HepG2 (cell line): ENCODE measurements at regions not wholly inside any gene's neighbourhood (a gene's known extent, or its start where the extent isn't known, plus 50 kb on each side); places are given as distances from the start of the nearest gene placed in this dataset.

Experiments
- ATAC-seq: fragments of 200-7000 bp; cut with Tn5 transposase; 3 replicates; pipeline ENCODE4 v1.9.1; 2020; ENCODE audit warnings: mild to moderate bottlenecking, moderate library complexity
- BruUV-seq: library from RNA; stranded (reverse); fragments of 400-500 nt; replicated peaks from 2 replicates; lab custom pipeline; 2021; lab: Mats Ljungman, UMichigan
- CTCF ChIA-PET: fragments of 300-600 bp; formaldehyde crosslinking; extraction: SDS; loops from one replicate; lab custom pipeline; 2021; ENCODE audit warnings: low total read pairs, inconsistent platforms, low intra/inter-chr PET ratio; lab: Yijun Ruan, JAX
- POLR2A ChIA-PET: fragments of 350-600 bp; sonication (Branson Sonifier 250); formaldehyde crosslinking; loops from one replicate; lab custom pipeline; 2020; ENCODE audit warnings: antibody characterized with exemption, inconsistent platforms; lab: Yijun Ruan, JAX
- DNase-seq: peaks from one replicate; pipeline ENCODE4 v3.0.0-alpha.2; 2015; ENCODE audit warnings: low spot score
- FAIRE-seq: peaks from 3 replicates; lab custom pipeline; 2011; peaks lifted over from hg19 to GRCh38; lab: Jason Lieb, UNC
- H2AFZ ChIP-seq: one replicate; pipeline ENCODE4 v1.6.1; 2011; ENCODE audit warnings: low read length, inconsistent platforms
- H3K27ac ChIP-seq: fragments of 300-600 bp; 3 replicates; pipeline ENCODE4 v1.8.0; 2011; ENCODE audit warnings: mixed run types, mild to moderate bottlenecking, mixed read lengths, low read length, inconsistent platforms; ENCODE audit not compliant: insufficient read depth; ENCODE audit errors: extremely low read length
- H3K27me3 ChIP-seq, 2 experiments: fragments of 200-600 bp in 1 of 2; 2 replicates in 1 of 2; 3 replicates in 1 of 2; pipeline versions ENCODE4 v1.6.0 to v1.8.0; 2011; ENCODE audit warnings: low read length in 2 of 2, mild to moderate bottlenecking in 2 of 2, moderate library complexity in 2 of 2, inconsistent platforms in 1 of 2; ENCODE audit not compliant: insufficient read depth in 2 of 2, control insufficient read depth in 1 of 2
- H3K36me3 ChIP-seq, 2 experiments: fragments of 200-600 bp in 1 of 2; replicated peaks in 1 of 2; 2 replicates in 1 of 2; 3 replicates in 1 of 2; pipeline versions ENCODE4 v1.5.1 to v1.8.0; 2011; ENCODE audit warnings: low read length in 2 of 2, inconsistent platforms in 1 of 2; ENCODE audit not compliant: insufficient read depth in 2 of 2, control insufficient read depth in 1 of 2
- H3K4me1 ChIP-seq: 2 replicates; pipeline ENCODE4 v1.5.1; 2012; ENCODE audit warnings: low read length, inconsistent platforms; ENCODE audit not compliant: insufficient read depth
- H3K4me2 ChIP-seq: 2 replicates; pipeline ENCODE4 v1.6.0; 2011; ENCODE audit warnings: low read depth, low read length, inconsistent platforms
- H3K4me3 ChIP-seq, 3 experiments: fragments of 200-600 bp in 1 of 3; sonication (generic), shearing (Covaris generic) in 1 of 3; replicated peaks in 1 of 3; 2 replicates each; pipeline ENCODE4 v1.5.1; 2011 to 2016; ENCODE audit warnings: low read length in 3 of 3, inconsistent platforms in 2 of 3, low read depth in 2 of 3, mild to moderate bottlenecking in 2 of 3, control low read depth in 1 of 3, mixed read lengths in 1 of 3; ENCODE audit not compliant: insufficient read depth in 1 of 3
- H3K79me2 ChIP-seq: one replicate; pipeline ENCODE4 v1.6.1; 2011; ENCODE audit warnings: low read length, inconsistent platforms; ENCODE audit not compliant: insufficient read depth
- H3K9ac ChIP-seq: 2 replicates; pipeline ENCODE4 v1.6.0; 2011; ENCODE audit warnings: mild to moderate bottlenecking, low read depth, low read length, inconsistent platforms; ENCODE audit not compliant: insufficient read depth
- H3K9me3 ChIP-seq: 2 replicates; pipeline ENCODE4 v1.5.1; 2012; ENCODE audit warnings: mild to moderate bottlenecking, low read length
- H4K20me1 ChIP-seq: 2 replicates; pipeline ENCODE4 v1.6.0; 2011; ENCODE audit warnings: inconsistent platforms, mild to moderate bottlenecking, low read length, moderate library complexity; ENCODE audit not compliant: insufficient read depth
- BORCS8-MEF2B ChIP-seq: sonication (generic); formaldehyde crosslinking; IDR thresholded peaks from 2 replicates; pipeline ENCODE4 v1.8.0; 2022; ENCODE audit warnings: mild to moderate bottlenecking, missing genetic modification reagents
- HMG20B ChIP-seq: conservative IDR thresholded peaks from 2 replicates; pipeline ENCODE4 v1.6.1; 2016; ENCODE audit warnings: missing genetic modification reagents, missing compliant biosample characterization
- HMGA1 ChIP-seq: sonication (generic); formaldehyde crosslinking; conservative IDR thresholded peaks from 2 replicates; pipeline ENCODE4 v1.4.0; 2020; ENCODE audit warnings: missing genetic modification reagents
- HNF4G ChIP-seq, 2 experiments: sonication (generic) in 1 of 2; formaldehyde crosslinking in 1 of 2; IDR thresholded peaks; 2 replicates each; pipeline versions ENCODE4 v1.4.0 to v1.6.1; 2011 to 2020; ENCODE audit warnings: borderline replicate concordance in 2 of 2, low read depth in 2 of 2, mild to moderate bottlenecking in 2 of 2, low read length in 1 of 2, missing genetic modification reagents in 1 of 2, moderate library complexity in 1 of 2
- HNRNPL ChIP-seq: fragments of 200-400 bp; formaldehyde crosslinking; IDR thresholded peaks from 2 replicates; pipeline ENCODE4 v1.6.1; 2017; ENCODE audit warnings: mild to moderate bottlenecking, low read depth, low read length
- NCOA2 ChIP-seq: sonication (generic); formaldehyde crosslinking; IDR thresholded peaks from 2 replicates; pipeline ENCODE4 v1.8.0; 2022; ENCODE audit warnings: inconsistent platforms
- NCOA5 ChIP-seq: sonication (generic); formaldehyde crosslinking; IDR thresholded peaks from 2 replicates; pipeline ENCODE4 v1.4.0; 2020; ENCODE audit warnings: missing genetic modification reagents
- PAWR ChIP-seq: sonication (generic); formaldehyde crosslinking; IDR thresholded peaks from 2 replicates; pipeline ENCODE4 v1.4.0; 2020; ENCODE audit warnings: missing genetic modification reagents, mild to moderate bottlenecking, borderline replicate concordance
- POLR2A ChIP-seq, 2 experiments: IDR thresholded peaks; 2 replicates each; pipeline ENCODE4 v1.6.1; 2011; ENCODE audit warnings: low read depth in 2 of 2, low read length in 2 of 2, mild to moderate bottlenecking in 1 of 2, moderate library complexity in 1 of 2; ENCODE audit not compliant: insufficient read depth in 1 of 2
- RFX3 ChIP-seq: IDR thresholded peaks from 2 replicates; pipeline ENCODE4 v1.6.1; 2016; ENCODE audit warnings: missing biosample characterization, missing genetic modification reagents
- SAP130 ChIP-seq: IDR thresholded peaks from 2 replicates; pipeline ENCODE4 v1.6.1; 2016; ENCODE audit warnings: low read depth
- SMYD3 ChIP-seq: sonication (generic); formaldehyde crosslinking; IDR thresholded peaks from 2 replicates; pipeline ENCODE4 v1.8.1; 2023; ENCODE audit warnings: mild to moderate bottlenecking, missing genetic modification reagents
- TEAD3 ChIP-seq: optimal IDR thresholded peaks from 2 replicates; pipeline ENCODE3; 2016; ENCODE audit warnings: borderline replicate concordance
- ZBTB14 ChIP-seq: sonication (generic); formaldehyde crosslinking; IDR thresholded peaks from 2 replicates; pipeline ENCODE4 v1.4.0; 2020; ENCODE audit warnings: missing genetic modification reagents
- ZNF562 ChIP-seq: sonication (generic); formaldehyde crosslinking; IDR thresholded peaks from 2 replicates; pipeline ENCODE4 v1.8.0; 2022; ENCODE audit warnings: missing genetic modification reagents, borderline replicate concordance
- ZNF775 ChIP-seq: sonication (generic); formaldehyde crosslinking; IDR thresholded peaks from 2 replicates; pipeline ENCODE4 v1.4.0; 2020; ENCODE audit warnings: missing genetic modification reagents, mild to moderate bottlenecking, moderate library complexity, borderline replicate concordance
- ZNF776 ChIP-seq: sonication (generic); formaldehyde crosslinking; IDR thresholded peaks from 2 replicates; pipeline ENCODE4 v1.4.0; 2020; ENCODE audit warnings: mild to moderate bottlenecking, missing genetic modification reagents
- ZSCAN21 ChIP-seq: sonication (generic); formaldehyde crosslinking; IDR thresholded peaks from 2 replicates; pipeline ENCODE4 v1.8.0; 2022; ENCODE audit warnings: mild to moderate bottlenecking, missing genetic modification reagents, moderate library complexity, borderline replicate concordance
- WGBS: methylation state at CpG from one replicate; pipeline ENCODE4 v1.1.6; 2017; ENCODE audit warnings: low lambda C conversion rate; 5-methylcytosine and 5-hydroxymethylcytosine counted together
- in situ Hi-C: cut with HindIII; loops from 2 replicates; pipeline ENCODE4 v1.10.0; 2017; ENCODE audit warnings: low pct_unique_long_range_greater_than_20kb; ENCODE audit not compliant: extremely low pct_ligation_motif_present
- intact Hi-C: fragments of 100-400 bp; cut with micrococcal nuclease; formaldehyde crosslinking; loops from one replicate; pipeline ENCODE4 v1.10.0; 2022; ENCODE audit not compliant: unreplicated experiment
- TF ChIP-seq, protein P1 (sequence below): sonication (generic); formaldehyde crosslinking; IDR thresholded peaks from 2 replicates; pipeline ENCODE4 v1.5.1; 2020; ENCODE audit warnings: mild to moderate bottlenecking, moderate library complexity, missing genetic modification reagents

DNA sequence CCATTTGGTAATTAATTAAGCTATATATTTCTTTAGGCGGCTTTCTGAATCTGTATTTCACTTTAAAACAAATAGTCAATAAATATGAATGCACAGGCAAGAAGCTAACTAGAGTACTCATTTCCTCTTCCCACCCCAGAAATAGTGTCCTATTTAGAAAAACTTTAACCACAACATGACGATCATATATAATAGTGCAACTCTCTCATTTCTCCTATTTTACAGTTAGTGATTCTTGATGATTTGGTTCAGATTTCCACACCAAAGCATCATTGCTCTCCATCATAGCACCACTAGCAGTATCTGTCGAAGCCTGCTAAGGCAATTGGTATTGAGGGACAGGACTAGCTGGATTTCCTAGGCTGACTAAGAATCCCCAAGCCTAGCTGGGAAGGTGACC lies 184.0 kb upstream of the GALNTL6 start:
- no peaks in the 10 kb centered on the region for H3K9me3 ChIP-seq
- no peak for DNase-seq
- H3K9ac ChIP-seq, result no peak overlapping the region
- no peaks in the 10 kb centered on the region for H4K20me1 ChIP-seq
- WGBS, result 17% methylated on average over 3 of the region's 3 CpGs
- no peak overlapping the region for H3K4me2 ChIP-seq
- intact Hi-C loops (no loop called here), in situ Hi-C loops (no loop called here)
- H3K36me3 ChIP-seq, result no peaks in the 10 kb centered on the region
- ChIA-PET CTCF (no interaction called here), POLR2A (no interaction called here)
- no peak overlapping the region for H2AFZ ChIP-seq
- H3K27me3 ChIP-seq, result no peaks in the 10 kb centered on the region
- no peak overlapping the region for H3K27ac ChIP-seq
- no peak for FAIRE-seq
- no peak overlapping the region for H3K4me3 ChIP-seq
- no peaks in the 10 kb centered on the region for H3K4me1 ChIP-seq
- H3K79me2 ChIP-seq, result no peaks in the 10 kb centered on the region
- no peak for ATAC-seq
- TF ChIP-seq, protein P1, sequence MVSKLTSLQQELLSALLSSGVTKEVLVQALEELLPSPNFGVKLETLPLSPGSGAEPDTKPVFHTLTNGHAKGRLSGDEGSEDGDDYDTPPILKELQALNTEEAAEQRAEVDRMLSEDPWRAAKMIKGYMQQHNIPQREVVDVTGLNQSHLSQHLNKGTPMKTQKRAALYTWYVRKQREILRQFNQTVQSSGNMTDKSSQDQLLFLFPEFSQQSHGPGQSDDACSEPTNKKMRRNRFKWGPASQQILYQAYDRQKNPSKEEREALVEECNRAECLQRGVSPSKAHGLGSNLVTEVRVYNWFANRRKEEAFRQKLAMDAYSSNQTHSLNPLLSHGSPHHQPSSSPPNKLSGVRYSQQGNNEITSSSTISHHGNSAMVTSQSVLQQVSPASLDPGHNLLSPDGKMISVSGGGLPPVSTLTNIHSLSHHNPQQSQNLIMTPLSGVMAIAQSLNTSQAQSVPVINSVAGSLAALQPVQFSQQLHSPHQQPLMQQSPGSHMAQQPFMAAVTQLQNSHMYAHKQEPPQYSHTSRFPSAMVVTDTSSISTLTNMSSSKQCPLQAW (CRISPR knock-in tag), result no peak
- TF ChIP-seq ZNF776 (CRISPR knock-in tag), result no peak
- TF ChIP-seq POLR2A (IDR thresholded peaks at IDR 0.05; ENCODE audit: insufficient read depth in 1 of 2, low read depth in 2 of 2, low read length in 2 of 2), result no peak
- no peak for TF ChIP-seq NCOA2
- no peak for TF ChIP-seq SAP130 (CRISPR knock-in tag)
- no peak for TF ChIP-seq ZNF562 (CRISPR knock-in tag)
- no peak for TF ChIP-seq BORCS8-MEF2B (CRISPR knock-in tag)
- TF ChIP-seq NCOA5 (CRISPR knock-in tag), result no peak
- no peak for TF ChIP-seq HMG20B (CRISPR knock-in tag)
- no peak for TF ChIP-seq PAWR (CRISPR knock-in tag)
- no peak for TF ChIP-seq RFX3
- no peak for TF ChIP-seq HMGA1 (CRISPR knock-in tag)
- TF ChIP-seq ZBTB14, result no peak
- TF ChIP-seq ZSCAN21, result no peak
- TF ChIP-seq HNRNPL, result no peak
- no peak for TF ChIP-seq HNF4G (IDR thresholded peaks at IDR 0.05; ENCODE audit: borderline replicate concordance, low read depth, low read length)
- TF ChIP-seq HNF4G (CRISPR knock-in tag; IDR thresholded peaks at IDR 0.05; ENCODE audit: borderline replicate concordance, low read depth), result no peak
- TF ChIP-seq ZNF775 (CRISPR knock-in tag), result no peak
- no peak for TF ChIP-seq SMYD3 (CRISPR knock-in tag)
- no peak for TF ChIP-seq TEAD3 (CRISPR knock-in tag)
- BruUV-seq, result no TSS peak
